IMR-90 (cell line): ENCODE measurements at regions not wholly inside any gene's neighbourhood (a gene's known extent, or its start where the extent isn't known, plus 50 kb on each side); places are given as distances from the start of the nearest gene placed in this dataset.

Experiments
- ATAC-seq: fragments of 200-7000 bp; cut with Tn5 transposase; 2 replicates; pipeline ENCODE4 v1.9.1; 2020; ENCODE audit warnings: low read depth, mild to moderate bottlenecking, moderate library complexity
- BruUV-seq: library from RNA; stranded (reverse); fragments of 400-500 nt; replicated peaks from 2 replicates; lab custom pipeline; 2021; lab: Mats Ljungman, UMichigan
- CTCF ChIA-PET: fragments of 300-600 bp; formaldehyde crosslinking; extraction: SDS; loops from one replicate; lab custom pipeline; 2021; ENCODE audit warnings: antibody characterized with exemption; lab: Yijun Ruan, JAX
- POLR2A ChIA-PET: fragments of 300-600 bp; sonication (Branson Sonifier 250); formaldehyde crosslinking; loops from one replicate; lab custom pipeline; 2022; ENCODE audit warnings: antibody characterized with exemption; ENCODE audit not compliant: unreplicated experiment; lab: Charles Lee
- DNase-seq: peaks from one replicate; pipeline ENCODE4 v3.0.0; 2013
- H2AFZ ChIP-seq: replicated peaks from 2 replicates; pipeline ENCODE3; 2013; ENCODE audit warnings: low read length, mild to moderate bottlenecking; ENCODE audit not compliant: poor library complexity
- H2AK5ac ChIP-seq: 2 replicates; pipeline ENCODE4 v1.6.1; 2013; ENCODE audit warnings: low read depth, low read length, inconsistent platforms
- H2AK9ac ChIP-seq: replicated peaks from 2 replicates; pipeline ENCODE3; 2013; ENCODE audit warnings: mild to moderate bottlenecking, low read depth, low read length, moderate library complexity; ENCODE audit not compliant: poor library complexity
- H2BK120ac ChIP-seq: 2 replicates; pipeline ENCODE4 v1.6.1; 2013; ENCODE audit warnings: low read depth, low read length, inconsistent platforms
- H2BK15ac ChIP-seq: 3 replicates; pipeline ENCODE4 v1.6.1; 2013; ENCODE audit warnings: low read depth, low read length, inconsistent platforms
- H2BK20ac ChIP-seq: 2 replicates; pipeline ENCODE4 v1.6.1; 2013; ENCODE audit warnings: low read depth, mild to moderate bottlenecking, inconsistent platforms, low read length, moderate library complexity
- H2BK5ac ChIP-seq: 2 replicates; pipeline ENCODE4 v1.6.1; 2013; ENCODE audit warnings: mild to moderate bottlenecking, low read depth, low read length, inconsistent platforms; ENCODE audit not compliant: poor library complexity, severe bottlenecking
- H3K14ac ChIP-seq: replicated peaks from 2 replicates; pipeline ENCODE4 v1.6.1; 2013; ENCODE audit warnings: low read depth, low read length, inconsistent platforms
- H3K18ac ChIP-seq: 2 replicates; pipeline ENCODE4 v1.6.1; 2013; ENCODE audit warnings: low read depth, low read length, control low read depth
- H3K23ac ChIP-seq: 2 replicates; pipeline ENCODE4 v1.6.1; 2013; ENCODE audit warnings: low read depth, low read length, inconsistent platforms
- H3K27ac ChIP-seq: 2 replicates; pipeline ENCODE4 v1.5.1; 2013; ENCODE audit warnings: mild to moderate bottlenecking, control low read depth, low read length; ENCODE audit not compliant: insufficient read depth
- H3K27me3 ChIP-seq: 2 replicates; pipeline ENCODE4 v1.6.1; 2013; ENCODE audit warnings: low read length; ENCODE audit not compliant: control insufficient read depth, insufficient read depth
- H3K36me3 ChIP-seq: 2 replicates; pipeline ENCODE4 v1.6.1; 2013; ENCODE audit warnings: low read length, mixed read lengths; ENCODE audit not compliant: control insufficient read depth, insufficient read depth
- H3K4ac ChIP-seq: 2 replicates; pipeline ENCODE4 v1.6.1; 2013; ENCODE audit warnings: low read depth, low read length, inconsistent platforms
- H3K4me1 ChIP-seq: 2 replicates; pipeline ENCODE4 v1.6.1; 2013; ENCODE audit warnings: low read length, mixed read lengths; ENCODE audit not compliant: control insufficient read depth, insufficient read depth
- H3K4me2 ChIP-seq: 2 replicates; pipeline ENCODE4 v1.6.1; 2013; ENCODE audit warnings: low read depth, mild to moderate bottlenecking, control low read depth, low read length, moderate library complexity
- H3K4me3 ChIP-seq: 2 replicates; pipeline ENCODE4 v1.5.1; 2013; ENCODE audit warnings: low read depth, mild to moderate bottlenecking, control low read depth, low read length, moderate library complexity; ENCODE audit not compliant: insufficient read depth
- H3K56ac ChIP-seq: 2 replicates; pipeline ENCODE4 v1.6.1; 2013; ENCODE audit warnings: low read length, inconsistent platforms; ENCODE audit not compliant: insufficient read depth; ENCODE audit errors: extremely low read depth
- H3K79me1 ChIP-seq, 2 experiments: 2 replicates each; pipeline ENCODE4 v1.6.1; 2013; ENCODE audit warnings: low read length in 2 of 2, inconsistent platforms in 1 of 2, low read depth in 1 of 2
- H3K9ac ChIP-seq: 2 replicates; pipeline ENCODE4 v1.6.1; 2013; ENCODE audit warnings: low read depth, low read length, control low read depth
- H3K9me1 ChIP-seq: 2 replicates; pipeline ENCODE4 v1.6.1; 2013; ENCODE audit warnings: low read length, inconsistent platforms; ENCODE audit not compliant: insufficient read depth
- H3K9me3 ChIP-seq: 2 replicates; pipeline ENCODE4 v1.6.1; 2013; ENCODE audit warnings: low read length; ENCODE audit not compliant: control insufficient read depth, insufficient read depth
- H4K20me1 ChIP-seq: 2 replicates; pipeline ENCODE4 v1.6.1; 2013; ENCODE audit warnings: low read length, inconsistent platforms; ENCODE audit not compliant: insufficient read depth
- H4K5ac ChIP-seq: 2 replicates; pipeline ENCODE4 v1.6.1; 2013; ENCODE audit warnings: mild to moderate bottlenecking, low read depth, low read length, control low read depth
- H4K8ac ChIP-seq, 2 experiments: 2 replicates each; pipeline ENCODE4 v1.6.1; 2013; ENCODE audit warnings: low read depth in 2 of 2, low read length in 2 of 2, control low read depth in 1 of 2, inconsistent platforms in 1 of 2
- H4K91ac ChIP-seq: 2 replicates; pipeline ENCODE4 v1.6.1; 2013; ENCODE audit warnings: low read depth, low read length, inconsistent platforms; ENCODE audit not compliant: insufficient read depth
- MAZ ChIP-seq: IDR thresholded peaks from 2 replicates; pipeline ENCODE4 v1.6.1; 2012; ENCODE audit warnings: low read depth, mild to moderate bottlenecking, low read length, improper control_type of control experiment, moderate library complexity, borderline replicate concordance
- MXI1 ChIP-seq: IDR thresholded peaks from 2 replicates; pipeline ENCODE4 v1.6.1; 2012; ENCODE audit warnings: low read depth, mild to moderate bottlenecking, low read length, moderate library complexity, borderline replicate concordance
- NFE2L2 ChIP-seq: fragments of 150-350 bp; IDR thresholded peaks from 2 replicates; pipeline ENCODE4 v1.6.1; 2016; ENCODE audit warnings: low read depth, mild to moderate bottlenecking, low read length
- POLR2A ChIP-seq: IDR thresholded peaks from 2 replicates; pipeline ENCODE4 v1.6.1; 2012; ENCODE audit warnings: mild to moderate bottlenecking, low read depth, low read length
- WGBS, 2 experiments: methylation state at CpG; one replicate each; pipeline versions ENCODE4 v1.1.5 to v1.1.7; 2013; ENCODE audit warnings: missing lambda C conversion rate in 2 of 2; ENCODE audit not compliant: insufficient read length in 1 of 2; ENCODE audit errors: extremely low coverage in 2 of 2; 5-methylcytosine and 5-hydroxymethylcytosine counted together
- dilution Hi-C: fragments of 300-500 bp; cut with HindIII; formaldehyde crosslinking; loops from one replicate; pipeline ENCODE4 v1.14.3; 2018; ENCODE audit warnings: low sequenced_read_pairs; ENCODE audit not compliant: unreplicated experiment
- in situ Hi-C: fragments of 300-500 bp; cut with MboI; formaldehyde crosslinking; loops from 3 replicates; pipeline ENCODE4 v1.14.3; 2019; ENCODE audit warnings: low sequenced_read_pairs, inconsistent platforms, mixed read lengths
- intact Hi-C: fragments of 100-400 bp; cut with micrococcal nuclease; formaldehyde crosslinking; loops from 2 replicates; pipeline ENCODE4 v1.10.0; 2022

GRCh38 chr17:15009087-15009486 is 256.0 kb downstream of the PMP22 start:
- CTCF ChIA-PET = no interaction called here
- no CpG with 5 or more reads among the region's 6 CpGs for whole genome bisulfite sequencing, 2 experiments
- Histone ChIP-seq H3K23ac (no peak overlapping the region), H4K5ac (no peak overlapping the region), H3K27me3 (peaks cover 15% of the 10 kb centered on the region), H3K4me2 (no peak overlapping the region), H2BK120ac (no peak overlapping the region), H4K91ac (no peak overlapping the region), H3K9me1 (no peaks in the 10 kb centered on the region), H2AFZ (no peak overlapping the region), H2AK5ac (no peak overlapping the region), H3K4me1 (no peaks in the 10 kb centered on the region), H2AK9ac (no peak overlapping the region), H3K36me3 (no peaks in the 10 kb centered on the region), H2BK15ac (no peak overlapping the region), H3K18ac (no peak overlapping the region), H3K9me3 (no peaks in the 10 kb centered on the region), H4K8ac (no peak overlapping the region), H3K27ac (no peak overlapping the region), H3K14ac (no peak overlapping the region), H2BK5ac (no peak overlapping the region), H3K9ac (no peak overlapping the region), H3K79me1 (no peaks in the 10 kb centered on the region), H4K20me1 (no peaks in the 10 kb centered on the region), H2BK20ac (no peak overlapping the region), H3K4me3 (no peak overlapping the region), H3K4ac (no peak overlapping the region), H3K56ac (no peak overlapping the region)
- in situ Hi-C loops = no loop called here
- no peak for ATAC-seq
- intact Hi-C loops = no loop called here
- BruUV-seq = no TSS peak
- POLR2A ChIA-PET = interaction anchor here (0.5 kb wide), 1 partner anchor 1773 kb away, joined by 6 read pairs; no protein-coding TSS in a partner anchor
- dilution Hi-C loops = no loop called here
- DNase-seq = no peak
- TF ChIP-seq MXI1 = no peak
- TF ChIP-seq NFE2L2 = no peak
- no peak for TF ChIP-seq POLR2A
- TF ChIP-seq MAZ = no peak
